ENCODE measurements at regions not wholly inside any gene's neighbourhood (a gene's known extent, or its start where the extent isn't known, plus 50 kb on each side); places are given as distances from the start of the nearest gene placed in this dataset.

GRCh38 chr2:226158229-226158628, 641.4 kb downstream of the IRS1 start:
- TF ChIP-seq CTCF (conservative IDR thresholded peaks at IDR 0.05; ENCODE audit: low read depth in 2 of 2), result no peak
- no peak for TF ChIP-seq POLR2AphosphoS5 (IDR thresholded peaks at IDR 0.05; ENCODE audit: low read depth)
- TF ChIP-seq EZH2phosphoT487 (IDR thresholded peaks at IDR 0.05; ENCODE audit: unreplicated experiment), result no peak
- no peak for TF ChIP-seq REST (IDR thresholded peaks at IDR 0.05; ENCODE audit: unreplicated experiment)
- no peak for TF ChIP-seq ETS1 (IDR thresholded peaks at IDR 0.05)
- TF ChIP-seq EZH2 (IDR thresholded peaks at IDR 0.05; ENCODE audit: low read depth, unreplicated experiment), result no peak
- no peak for TF ChIP-seq NANOG (IDR thresholded peaks at IDR 0.05; ENCODE audit: borderline replicate concordance)
- no peak for TF ChIP-seq CREB1 (CRISPR knock-in tag; IDR thresholded peaks at IDR 0.05; ENCODE audit: low read depth)
- no peak for TF ChIP-seq JUNB (IDR thresholded peaks at IDR 0.05; ENCODE audit: unreplicated experiment)
